ENCODE measurements at regions not wholly inside any gene's neighbourhood (a gene's known extent, or its start where the extent isn't known, plus 50 kb on each side); places are given as distances from the start of the nearest gene placed in this dataset.

- Histone ChIP-seq H4K20me1 (ENCODE audit: control insufficient read depth, insufficient read depth, insufficient read length) (no peaks in the 10 kb centered on the region), H3K9me3 (ENCODE audit: control insufficient read depth, low read depth, low read length) (no peaks in the 10 kb centered on the region), H3K14ac (ENCODE audit: insufficient read depth, low read length) (no peak overlapping the region), H3K27me3 (ENCODE audit: insufficient read depth, low read length) (no peaks in the 10 kb centered on the region), H3K23ac (ENCODE audit: insufficient read length, low read depth, low read length) (no peak overlapping the region), H4K91ac (ENCODE audit: insufficient read length, low read depth, low read length) (no peak overlapping the region), H3K79me1 (ENCODE audit: insufficient read depth, low read depth, low read length, poor library complexity, severe bottlenecking) (no peaks in the 10 kb centered on the region), H2BK20ac (ENCODE audit: low read depth, low read length, poor library complexity, severe bottlenecking) (no peak overlapping the region), H3K4me1 (ENCODE audit: insufficient read depth, low read length) (no peaks in the 10 kb centered on the region), H3K4ac (ENCODE audit: low read depth, low read length) (no peak overlapping the region), H2BK120ac (ENCODE audit: low read depth, low read length, poor library complexity, severe bottlenecking) (no peak overlapping the region), H4K5ac (ENCODE audit: insufficient read length, low read depth, low read length) (no peak overlapping the region), H3K79me2 (ENCODE audit: insufficient read depth, low read length) (no peaks in the 10 kb centered on the region), H2AK5ac (ENCODE audit: insufficient read length, low read length) (no peak overlapping the region), H3K4me2 (ENCODE audit: insufficient read depth, insufficient read length, low read length) (no peak overlapping the region), H2BK15ac (ENCODE audit: low read depth, low read length) (no peak overlapping the region), H3K56ac (ENCODE audit: insufficient read length, low read depth, low read length) (no peak overlapping the region), H2AFZ (ENCODE audit: low read length) (no peak overlapping the region), H3K23me2 (ENCODE audit: insufficient read length, low read depth, low read length, poor library complexity, severe bottlenecking) (no peaks in the 10 kb centered on the region), H3T11ph (ENCODE audit: low read length) (no peak overlapping the region), H3K18ac (ENCODE audit: insufficient read length, low read depth, low read length) (no peak overlapping the region), H2BK12ac (ENCODE audit: insufficient read length, low read depth, low read length) (no peak overlapping the region), H4K8ac (replicated peaks; ENCODE audit: insufficient read length, low read depth, low read length) (no peak overlapping the region), H2BK5ac (ENCODE audit: insufficient read length, low read length) (no peak overlapping the region), H3K9ac (ENCODE audit: extremely low read depth, insufficient read length, low read length) (no peak overlapping the region), H3K27ac (ENCODE audit: insufficient read length, low read depth, low read length) (no peak overlapping the region)
- Mint-ChIP-seq H3K9me3 (peaks cover 7 to 10% of the 10 kb centered on the region in 2 experiments; a peak in 2 of 5 replicates), H3K27me3 (ENCODE audit: low read depth) (peaks cover 2% of the 10 kb centered on the region), H3K4me1 (peaks cover 6 to 11% of the 10 kb centered on the region in 2 experiments), H3K4me3 (no peak overlapping the region), H3K27ac (no peak overlapping the region), H3K36me3 (ENCODE audit: insufficient read depth in 1 of 3, low read depth in 3 of 3) (peaks cover 0 to 4% (median 0%) of the 10 kb centered on the region in 3 experiments; a peak in 3 of 7 replicates)
- TF ChIP-seq, protein P1, sequence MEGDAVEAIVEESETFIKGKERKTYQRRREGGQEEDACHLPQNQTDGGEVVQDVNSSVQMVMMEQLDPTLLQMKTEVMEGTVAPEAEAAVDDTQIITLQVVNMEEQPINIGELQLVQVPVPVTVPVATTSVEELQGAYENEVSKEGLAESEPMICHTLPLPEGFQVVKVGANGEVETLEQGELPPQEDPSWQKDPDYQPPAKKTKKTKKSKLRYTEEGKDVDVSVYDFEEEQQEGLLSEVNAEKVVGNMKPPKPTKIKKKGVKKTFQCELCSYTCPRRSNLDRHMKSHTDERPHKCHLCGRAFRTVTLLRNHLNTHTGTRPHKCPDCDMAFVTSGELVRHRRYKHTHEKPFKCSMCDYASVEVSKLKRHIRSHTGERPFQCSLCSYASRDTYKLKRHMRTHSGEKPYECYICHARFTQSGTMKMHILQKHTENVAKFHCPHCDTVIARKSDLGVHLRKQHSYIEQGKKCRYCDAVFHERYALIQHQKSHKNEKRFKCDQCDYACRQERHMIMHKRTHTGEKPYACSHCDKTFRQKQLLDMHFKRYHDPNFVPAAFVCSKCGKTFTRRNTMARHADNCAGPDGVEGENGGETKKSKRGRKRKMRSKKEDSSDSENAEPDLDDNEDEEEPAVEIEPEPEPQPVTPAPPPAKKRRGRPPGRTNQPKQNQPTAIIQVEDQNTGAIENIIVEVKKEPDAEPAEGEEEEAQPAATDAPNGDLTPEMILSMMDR (conservative IDR thresholded peaks at IDR 0.05), result no peak
- no peak for DNase-seq
- no CpG with 5 or more reads among the region's 3 CpGs for WGBS (ENCODE audit: extremely low coverage, insufficient read length, low lambda C conversion rate)
Measured at GRCh38 chr3:31403197-31403596, 129.5 kb upstream of the STT3B start.
